Stimulated activated CD4-positive, alpha-beta T cell treated with anti-CD3 and anti-CD28 coated beads, Interleukin-15, amount 100 ng/mL, for 48 hours (primary cell): ENCODE measurements at regions not wholly inside any gene's neighbourhood (a gene's known extent, or its start where the extent isn't known, plus 50 kb on each side); places are given as distances from the start of the nearest gene placed in this dataset.

ENCODE experiments used
- DNase-seq, 2 donors: peaks; one replicate each; pipeline ENCODE4 v3.0.0-alpha.2; 2020; ENCODE audit warnings: low read depth in 2 of 2

- no peak for DNase-seq
Measured at GRCh38 chr2:120477198-120477597, 131.3 kb downstream of the INHBB start.

- DNase-seq = no peak
Measured at GRCh38 chr2:120477831-120478481, 132.0 kb downstream of the INHBB start.

- DNase-seq = no peak
Measured at GRCh38 chr2:120480346-120480902, 134.5 kb downstream of the INHBB start.

GRCh38 chr2:120480903-120481445, 135.0 kb downstream of the INHBB start:
- no peak for DNase-seq

GRCh38 chr2:120481446-120482194, 135.7 kb downstream of the INHBB start:
- DNase-seq = no peak

- no peak for DNase-seq
Measured at GRCh38 chr2:120482334-120482733, 136.4 kb downstream of the INHBB start.

GRCh38 chr2:120483355-120483754, 137.4 kb downstream of the INHBB start:
- no peak for DNase-seq

GRCh38 chr2:120485096-120485495, 139.2 kb downstream of the INHBB start:
- no peak for DNase-seq

GRCh38 chr2:120486441-120486840, 140.5 kb downstream of the INHBB start:
- no peak for DNase-seq

GRCh38 chr2:120486946-120487345, 141.0 kb downstream of the INHBB start:
- no peak for DNase-seq

- no peak for DNase-seq
Measured at GRCh38 chr2:120488531-120488930, 142.6 kb downstream of the INHBB start.

GRCh38 chr2:120489023-120489422, 143.1 kb downstream of the INHBB start:
- no peak for DNase-seq

- DNase-seq = no peak
Measured at GRCh38 chr2:120490091-120490798, 144.3 kb downstream of the INHBB start.

- DNase-seq = no peak
Measured at GRCh38 chr2:120491111-120491625, 145.2 kb downstream of the INHBB start.

GRCh38 chr2:120493231-120493630, 147.3 kb downstream of the INHBB start:
- DNase-seq = no peak

GRCh38 chr2:120494446-120494845, 148.5 kb downstream of the INHBB start:
- DNase-seq = no peak

GRCh38 chr2:120495586-120495985, 149.7 kb downstream of the INHBB start:
- DNase-seq = no peak

GRCh38 chr2:120496235-120496634, 150.3 kb downstream of the INHBB start:
- no peak for DNase-seq

- no peak for DNase-seq
Measured at GRCh38 chr2:120496759-120497158, 150.8 kb downstream of the INHBB start.

- no peak for DNase-seq
Measured at GRCh38 chr2:120497261-120497977, 151.5 kb downstream of the INHBB start.

GRCh38 chr2:120498121-120498520, 152.2 kb downstream of the INHBB start:
- DNase-seq = no peak
